ENCODE measurements at regions not wholly inside any gene's neighbourhood (a gene's known extent, or its start where the extent isn't known, plus 50 kb on each side); places are given as distances from the start of the nearest gene placed in this dataset.

DNA sequence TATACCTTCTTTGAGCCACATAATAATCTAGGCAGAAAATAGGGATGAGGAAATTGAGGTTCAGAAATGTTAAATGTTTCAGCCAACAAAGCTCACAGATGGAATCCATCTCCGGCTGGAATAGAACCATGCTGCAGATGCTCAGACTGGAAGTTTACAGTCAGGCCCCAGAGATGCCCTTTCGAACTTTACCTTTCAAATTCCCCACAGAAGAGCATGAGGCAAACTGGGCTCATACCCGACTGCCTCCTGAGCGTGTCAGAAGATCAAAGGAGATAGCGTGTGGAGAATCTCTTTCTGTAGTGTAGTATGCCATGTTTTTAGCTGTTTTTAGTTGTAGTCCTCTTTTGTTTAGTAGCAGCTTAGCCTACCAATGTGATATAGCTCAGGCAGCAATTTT is 72.0 kb upstream of the DAP start:
- Histone ChIP-seq H3K27me3 (ENCODE audit: control insufficient read depth, insufficient read depth, low read length) (no peaks in the 10 kb centered on the region), H3K4me3 (replicated peaks in 1 of 4; ENCODE audit: control extremely low read depth in 1 of 4, insufficient read depth in 1 of 4, low read depth in 3 of 4, low read length in 4 of 4) (no peak overlapping the region), H3K4me2 (ENCODE audit: extremely low read depth, insufficient read depth, low read length) (peak overlapping the region; percentile 62), H2AFZ (ENCODE audit: low read length) (peak overlapping the region; percentile 38), H3K27ac (ENCODE audit: insufficient read depth, low read length) (no peak overlapping the region), H3K9ac (ENCODE audit: insufficient read depth, low read length) (no peak overlapping the region), H3K79me2 (ENCODE audit: control insufficient read depth, insufficient read depth, low read length) (no peaks in the 10 kb centered on the region), H3K4me1 (ENCODE audit: control insufficient read depth, extremely low read depth, insufficient read depth, low read length) (peaks cover 14% of the 10 kb centered on the region), H3K9me3 (ENCODE audit: control insufficient read depth, insufficient read depth, low read depth, low read length) (no peaks in the 10 kb centered on the region), H3K36me3 (ENCODE audit: control insufficient read depth, insufficient read depth, low read length) (no peaks in the 10 kb centered on the region), H4K20me1 (ENCODE audit: control insufficient read depth, extremely low read depth, insufficient read depth, low read length) (no peaks in the 10 kb centered on the region)
- DNase-seq (ENCODE audit: low read depth in 2 of 2), result peak; percentile 13 to 69
- TF ChIP-seq, protein P1, sequence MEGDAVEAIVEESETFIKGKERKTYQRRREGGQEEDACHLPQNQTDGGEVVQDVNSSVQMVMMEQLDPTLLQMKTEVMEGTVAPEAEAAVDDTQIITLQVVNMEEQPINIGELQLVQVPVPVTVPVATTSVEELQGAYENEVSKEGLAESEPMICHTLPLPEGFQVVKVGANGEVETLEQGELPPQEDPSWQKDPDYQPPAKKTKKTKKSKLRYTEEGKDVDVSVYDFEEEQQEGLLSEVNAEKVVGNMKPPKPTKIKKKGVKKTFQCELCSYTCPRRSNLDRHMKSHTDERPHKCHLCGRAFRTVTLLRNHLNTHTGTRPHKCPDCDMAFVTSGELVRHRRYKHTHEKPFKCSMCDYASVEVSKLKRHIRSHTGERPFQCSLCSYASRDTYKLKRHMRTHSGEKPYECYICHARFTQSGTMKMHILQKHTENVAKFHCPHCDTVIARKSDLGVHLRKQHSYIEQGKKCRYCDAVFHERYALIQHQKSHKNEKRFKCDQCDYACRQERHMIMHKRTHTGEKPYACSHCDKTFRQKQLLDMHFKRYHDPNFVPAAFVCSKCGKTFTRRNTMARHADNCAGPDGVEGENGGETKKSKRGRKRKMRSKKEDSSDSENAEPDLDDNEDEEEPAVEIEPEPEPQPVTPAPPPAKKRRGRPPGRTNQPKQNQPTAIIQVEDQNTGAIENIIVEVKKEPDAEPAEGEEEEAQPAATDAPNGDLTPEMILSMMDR (conservative IDR thresholded peaks at IDR 0.05 in 1 of 2, IDR thresholded peaks at IDR 0.05 in 1 of 2; ENCODE audit: low read depth in 1 of 2, low read length in 2 of 2), result no peak
- no peak for TF ChIP-seq EZH2 (IDR thresholded peaks at IDR 0.05; ENCODE audit: low read length, missing control alignments)

DNA sequence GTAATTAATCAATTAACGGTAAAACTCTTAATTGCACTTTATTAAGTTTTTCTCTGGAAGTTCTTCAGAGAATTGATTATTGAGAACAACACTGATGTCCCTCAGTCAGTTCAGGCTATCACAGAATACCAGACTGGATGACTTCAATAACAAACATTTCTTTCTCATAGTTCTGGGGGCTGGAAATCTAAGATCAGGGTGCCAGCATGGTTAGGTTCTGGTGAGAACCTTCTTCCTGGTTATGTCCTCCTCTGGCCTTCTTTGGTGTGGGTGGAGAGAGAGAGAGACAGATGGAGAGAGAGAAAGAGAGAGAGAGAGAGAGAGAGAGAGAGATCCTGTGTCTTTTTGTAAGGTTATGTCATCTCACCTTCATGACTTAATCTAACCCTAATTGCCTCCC is 71.4 kb upstream of the DAP start:
- H4K20me1 ChIP-seq (ENCODE audit: control insufficient read depth, extremely low read depth, insufficient read depth, low read length), result no peaks in the 10 kb centered on the region
- H3K27me3 ChIP-seq (ENCODE audit: control insufficient read depth, insufficient read depth, low read length), result no peaks in the 10 kb centered on the region
- H2AFZ ChIP-seq (ENCODE audit: low read length), result no peak overlapping the region
- no peaks in the 10 kb centered on the region for H3K9me3 ChIP-seq (ENCODE audit: control insufficient read depth, insufficient read depth, low read depth, low read length)
- H3K79me2 ChIP-seq (ENCODE audit: control insufficient read depth, insufficient read depth, low read length), result no peaks in the 10 kb centered on the region
- TF ChIP-seq, protein P1 (conservative IDR thresholded peaks at IDR 0.05 in 1 of 2, IDR thresholded peaks at IDR 0.05 in 1 of 2; ENCODE audit: low read depth in 1 of 2, low read length in 2 of 2), result no peak
- no peak for TF ChIP-seq EZH2 (IDR thresholded peaks at IDR 0.05; ENCODE audit: low read length, missing control alignments)
- no peak overlapping the region for H3K27ac ChIP-seq (ENCODE audit: insufficient read depth, low read length)
- peak in 1 of 2 donors; percentile 13 for DNase-seq (ENCODE audit: low read depth in 2 of 2)
- H3K9ac ChIP-seq (ENCODE audit: insufficient read depth, low read length), result no peak overlapping the region
- no peak overlapping the region for H3K4me3 ChIP-seq (replicated peaks in 1 of 4; ENCODE audit: control extremely low read depth in 1 of 4, insufficient read depth in 1 of 4, low read depth in 3 of 4, low read length in 4 of 4)
- no peaks in the 10 kb centered on the region for H3K36me3 ChIP-seq (ENCODE audit: control insufficient read depth, insufficient read depth, low read length)
- H3K4me2 ChIP-seq (ENCODE audit: extremely low read depth, insufficient read depth, low read length), result no peak overlapping the region
- peaks cover 14% of the 10 kb centered on the region for H3K4me1 ChIP-seq (ENCODE audit: control insufficient read depth, extremely low read depth, insufficient read depth, low read length)

DNA sequence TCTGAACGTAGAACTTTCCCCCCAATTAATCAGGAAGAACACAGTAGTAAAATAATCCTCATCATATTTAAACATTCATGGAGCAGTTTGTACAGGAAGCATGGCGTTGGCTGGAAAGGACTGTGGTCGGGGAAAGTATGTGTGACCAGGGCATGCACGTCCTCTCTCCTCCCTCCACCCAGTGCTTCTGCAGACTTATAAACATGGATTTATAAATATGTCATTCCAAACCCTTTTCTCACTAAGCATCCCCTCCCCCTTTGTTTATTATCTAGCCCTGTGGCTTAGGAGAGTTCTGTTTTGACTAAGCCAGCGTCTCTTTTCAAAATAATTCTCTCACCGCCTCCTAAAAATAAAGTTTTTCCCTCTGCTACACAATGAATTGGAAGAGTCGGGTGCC is 70.4 kb upstream of the DAP start:
- Histone ChIP-seq H2AFZ (ENCODE audit: low read length) (no peak overlapping the region), H3K4me3 (replicated peaks in 1 of 4; ENCODE audit: control extremely low read depth in 1 of 4, insufficient read depth in 1 of 4, low read depth in 3 of 4, low read length in 4 of 4) (no peak overlapping the region), H3K4me1 (ENCODE audit: control insufficient read depth, extremely low read depth, insufficient read depth, low read length) (peaks cover 11% of the 10 kb centered on the region), H4K20me1 (ENCODE audit: control insufficient read depth, extremely low read depth, insufficient read depth, low read length) (no peaks in the 10 kb centered on the region), H3K9me3 (ENCODE audit: control insufficient read depth, insufficient read depth, low read depth, low read length) (no peaks in the 10 kb centered on the region), H3K27ac (ENCODE audit: insufficient read depth, low read length) (peak overlapping the region; percentile 66), H3K9ac (ENCODE audit: insufficient read depth, low read length) (no peak overlapping the region), H3K27me3 (ENCODE audit: control insufficient read depth, insufficient read depth, low read length) (no peaks in the 10 kb centered on the region), H3K79me2 (ENCODE audit: control insufficient read depth, insufficient read depth, low read length) (no peaks in the 10 kb centered on the region), H3K36me3 (ENCODE audit: control insufficient read depth, insufficient read depth, low read length) (no peaks in the 10 kb centered on the region), H3K4me2 (ENCODE audit: extremely low read depth, insufficient read depth, low read length) (peak overlapping the region; percentile 34)
- TF ChIP-seq, protein P1 (conservative IDR thresholded peaks at IDR 0.05 in 1 of 2, IDR thresholded peaks at IDR 0.05 in 1 of 2; ENCODE audit: low read depth in 1 of 2, low read length in 2 of 2), result no peak
- TF ChIP-seq EZH2 (IDR thresholded peaks at IDR 0.05; ENCODE audit: low read length, missing control alignments), result no peak
- peak; percentile 93 to 94 for DNase-seq (ENCODE audit: low read depth in 2 of 2)
